ENCODE measurements at regions not wholly inside any gene's neighbourhood (a gene's known extent, or its start where the extent isn't known, plus 50 kb on each side); places are given as distances from the start of the nearest gene placed in this dataset.
"Not testable (repeated sequence)": the region's sequence is repeated elsewhere in the genome, so short reads cannot be mapped to it uniquely, and the experiment has no call there.

DNA sequence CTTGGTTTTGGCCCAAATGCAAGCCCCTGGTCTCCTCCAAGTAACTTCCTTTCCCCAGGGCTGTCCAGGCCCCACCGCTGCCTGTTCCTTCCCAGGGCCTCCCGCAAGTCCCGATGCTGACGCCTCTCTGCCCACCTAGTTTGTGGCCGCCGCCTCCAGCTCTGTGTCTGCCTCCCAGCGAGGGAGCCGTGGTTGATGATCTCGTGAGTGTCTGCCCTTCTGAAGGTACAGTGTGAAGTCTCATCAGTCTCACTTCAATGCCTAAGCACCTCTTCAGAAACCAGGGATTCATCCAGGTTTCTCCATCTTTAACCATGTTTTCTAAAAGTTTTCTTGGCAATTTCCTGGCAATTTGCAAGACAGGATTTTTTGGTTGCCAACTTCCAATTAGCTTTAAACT is 127.5 kb downstream of the TMEM121 start:
- H3K36me3 ChIP-seq (ENCODE audit: insufficient read depth, low read length); H2AFZ ChIP-seq (ENCODE audit: low read depth, low read length); H3K4me1 ChIP-seq (ENCODE audit: insufficient read depth, low read length); H3K4me3 ChIP-seq (ENCODE audit: low read length); H3K27me3 ChIP-seq (ENCODE audit: insufficient read depth, low read length); H3K9me3 ChIP-seq (ENCODE audit: low read length): not testable (repeated sequence)

DNA sequence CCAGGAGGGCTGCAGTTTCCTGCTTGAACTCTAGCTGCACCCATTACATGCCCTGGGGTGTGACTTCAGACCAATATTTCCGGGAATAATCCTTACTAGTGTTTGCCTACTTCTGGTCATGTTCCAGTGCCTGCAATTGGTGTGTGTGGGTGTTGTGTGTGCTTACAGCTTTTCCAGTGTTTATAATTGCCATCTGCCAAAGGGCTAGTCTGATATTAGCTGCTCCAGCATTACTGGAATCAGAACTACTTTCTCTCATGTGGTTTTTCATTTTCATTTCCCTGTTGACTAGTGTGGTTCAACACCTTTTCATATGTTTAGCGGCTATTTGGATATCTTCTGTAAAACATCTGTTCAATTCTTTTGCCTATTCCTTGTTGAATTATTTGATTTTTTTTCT is 132.9 kb downstream of the TMEM121 start:
- not testable (repeated sequence) for H3K36me3 ChIP-seq (ENCODE audit: insufficient read depth, low read length); H3K4me3 ChIP-seq (ENCODE audit: low read length); H3K4me1 ChIP-seq (ENCODE audit: insufficient read depth, low read length); H2AFZ ChIP-seq (ENCODE audit: low read depth, low read length); H3K27me3 ChIP-seq (ENCODE audit: insufficient read depth, low read length); H3K9me3 ChIP-seq (ENCODE audit: low read length)

DNA sequence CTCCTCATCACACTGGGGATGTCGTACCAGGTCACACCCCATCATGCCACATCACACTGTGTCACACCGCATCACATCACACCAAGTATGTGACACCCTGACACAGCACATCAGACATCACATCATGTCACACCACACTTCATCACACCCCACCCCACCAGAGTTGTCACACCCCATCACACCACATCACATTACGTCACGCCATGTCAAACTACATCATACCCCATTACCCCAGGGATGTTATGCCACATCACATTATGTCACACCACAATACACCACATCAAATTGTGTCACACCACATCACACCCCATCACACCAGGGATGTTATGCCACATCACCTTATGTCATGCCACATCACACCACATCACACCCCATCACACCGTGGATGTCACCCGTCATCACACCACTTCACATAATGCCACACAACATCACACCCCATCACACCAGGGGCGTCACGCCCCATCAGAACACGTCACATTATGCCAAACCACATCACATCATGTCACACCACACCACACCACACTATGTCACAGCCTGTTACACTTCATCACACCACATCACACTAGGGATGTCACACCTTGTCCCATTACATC is 133.6 kb downstream of the TMEM121 start:
- H3K4me3 ChIP-seq (ENCODE audit: low read length), result no peak overlapping the region

DNA sequence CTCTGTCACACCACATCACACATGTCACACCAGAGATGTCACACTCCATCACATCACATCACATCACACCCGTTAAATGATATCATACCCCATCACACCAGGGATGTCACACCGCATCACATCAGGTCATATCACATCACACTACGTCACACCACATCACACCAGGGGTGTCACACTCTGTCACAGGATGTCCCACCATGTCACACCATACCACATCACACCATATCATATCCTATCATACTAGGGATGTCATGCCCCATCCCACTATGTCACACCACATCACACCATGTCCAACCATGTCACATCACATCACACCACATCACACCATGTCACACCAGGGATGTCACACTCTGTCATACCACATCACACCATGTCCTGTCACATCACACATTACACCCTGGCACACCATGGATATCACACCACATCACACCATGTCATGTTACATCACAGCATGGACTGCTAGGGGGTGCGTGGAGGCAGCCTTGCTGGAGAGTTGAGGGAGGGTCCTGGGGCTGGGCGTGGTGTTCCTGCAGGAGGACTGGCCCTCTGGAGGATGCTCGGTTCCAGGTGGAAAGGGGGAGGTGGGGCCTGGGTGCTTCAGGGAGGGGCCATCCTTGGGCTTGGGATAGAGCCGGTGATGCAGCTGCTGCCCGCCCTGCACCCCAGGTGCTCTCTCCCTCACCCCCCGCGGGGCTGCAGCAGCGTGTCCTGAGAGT is 134.6 kb downstream of the TMEM121 start:
- H3K4me3 ChIP-seq (ENCODE audit: low read length), result no peak overlapping the region
- H3K27me3 ChIP-seq (ENCODE audit: insufficient read depth, low read length), result peaks cover 11% of the 10 kb centered on the region
- no peaks in the 10 kb centered on the region for H3K36me3 ChIP-seq (ENCODE audit: insufficient read depth, low read length)
- no peaks in the 10 kb centered on the region for H3K9me3 ChIP-seq (ENCODE audit: low read length)
- no peak overlapping the region for H2AFZ ChIP-seq (ENCODE audit: low read depth, low read length)
- H3K4me1 ChIP-seq (ENCODE audit: insufficient read depth, low read length), result no peaks in the 10 kb centered on the region

More for the DNA sequence above, 133.6 kb downstream of the TMEM121 start:
- no peaks in the 10 kb centered on the region for H3K9me3 ChIP-seq (ENCODE audit: low read length)
- no peaks in the 10 kb centered on the region for H3K36me3 ChIP-seq (ENCODE audit: insufficient read depth, low read length)
- H3K27me3 ChIP-seq (ENCODE audit: insufficient read depth, low read length), result peaks cover 4% of the 10 kb centered on the region
- no peak overlapping the region for H2AFZ ChIP-seq (ENCODE audit: low read depth, low read length)
- no peaks in the 10 kb centered on the region for H3K4me1 ChIP-seq (ENCODE audit: insufficient read depth, low read length)

DNA sequence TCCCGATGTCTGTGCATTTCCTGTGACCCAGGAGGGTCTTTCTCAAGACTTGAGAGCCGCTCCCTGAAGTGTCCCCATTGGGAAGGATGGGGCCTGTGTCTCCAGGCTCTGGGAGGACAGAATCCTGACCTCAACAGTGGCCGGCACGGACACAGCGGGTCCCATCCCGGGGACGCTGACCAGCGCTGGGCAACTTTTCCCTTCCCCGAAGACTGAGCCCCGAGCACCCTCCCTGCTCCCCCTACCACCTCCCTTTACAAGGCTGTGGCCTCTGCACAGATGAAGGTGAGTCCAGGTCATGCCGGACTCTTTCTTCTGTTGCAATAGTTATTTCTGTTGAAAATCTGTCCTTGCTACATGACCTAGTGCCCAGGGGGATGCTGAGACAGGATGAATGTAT is 135.7 kb downstream of the TMEM121 start:
- H2AFZ ChIP-seq (ENCODE audit: low read depth, low read length); H3K9me3 ChIP-seq (ENCODE audit: low read length); H3K4me3 ChIP-seq (ENCODE audit: low read length); H3K36me3 ChIP-seq (ENCODE audit: insufficient read depth, low read length); H3K4me1 ChIP-seq (ENCODE audit: insufficient read depth, low read length): not testable (repeated sequence)
- H3K27me3 ChIP-seq (ENCODE audit: insufficient read depth, low read length), result peaks cover 11% of the 10 kb centered on the region

DNA sequence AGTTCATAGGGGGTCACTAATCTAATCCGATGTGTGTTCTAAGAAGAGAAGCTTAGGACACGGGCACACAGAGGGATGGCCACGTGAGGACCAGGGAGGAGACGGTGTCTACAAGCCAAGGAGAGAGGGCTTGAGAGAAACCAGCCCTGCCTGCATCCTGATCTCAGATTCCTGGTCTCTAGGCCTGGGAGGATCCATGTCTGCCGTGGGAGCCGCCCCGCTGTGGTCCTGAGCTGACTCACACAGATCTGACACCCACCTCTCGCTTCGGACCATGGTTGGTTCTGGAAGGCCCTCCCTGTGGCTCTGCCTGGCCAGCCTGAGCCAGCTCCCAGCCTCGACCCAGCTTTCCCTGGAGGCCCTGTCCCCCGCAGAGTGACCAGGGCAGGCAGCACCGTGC is 136.2 kb downstream of the TMEM121 start:
- H3K27me3 ChIP-seq (ENCODE audit: insufficient read depth, low read length), result peaks cover 15% of the 10 kb centered on the region
- not testable (repeated sequence) for H3K4me3 ChIP-seq (ENCODE audit: low read length); H3K4me1 ChIP-seq (ENCODE audit: insufficient read depth, low read length); H2AFZ ChIP-seq (ENCODE audit: low read depth, low read length); H3K36me3 ChIP-seq (ENCODE audit: insufficient read depth, low read length); H3K9me3 ChIP-seq (ENCODE audit: low read length)

DNA sequence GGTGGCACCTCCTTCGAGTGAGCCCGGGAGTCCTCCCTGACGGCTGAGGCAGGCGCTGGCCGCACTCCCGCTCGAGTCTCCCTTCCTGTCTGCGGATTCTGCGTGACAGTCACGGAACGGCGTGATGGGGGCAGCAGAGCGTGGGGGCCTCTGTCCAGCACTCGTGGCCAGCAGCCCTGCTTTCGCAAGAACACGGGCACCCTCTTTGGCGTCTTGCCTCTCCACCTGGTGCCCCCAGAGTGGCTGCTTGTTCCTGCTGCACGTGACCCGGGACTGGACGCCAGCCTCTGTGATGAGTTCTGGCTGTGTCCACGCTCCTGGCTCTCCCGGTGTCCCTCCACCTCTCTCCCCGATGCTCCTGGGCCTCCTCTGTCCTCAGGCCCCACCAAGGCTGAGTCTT is 136.9 kb downstream of the TMEM121 start:
- not testable (repeated sequence) for H2AFZ ChIP-seq (ENCODE audit: low read depth, low read length); H3K4me1 ChIP-seq (ENCODE audit: insufficient read depth, low read length); H3K36me3 ChIP-seq (ENCODE audit: insufficient read depth, low read length); H3K9me3 ChIP-seq (ENCODE audit: low read length); H3K4me3 ChIP-seq (ENCODE audit: low read length)
- peaks cover 16% of the 10 kb centered on the region for H3K27me3 ChIP-seq (ENCODE audit: insufficient read depth, low read length)

DNA sequence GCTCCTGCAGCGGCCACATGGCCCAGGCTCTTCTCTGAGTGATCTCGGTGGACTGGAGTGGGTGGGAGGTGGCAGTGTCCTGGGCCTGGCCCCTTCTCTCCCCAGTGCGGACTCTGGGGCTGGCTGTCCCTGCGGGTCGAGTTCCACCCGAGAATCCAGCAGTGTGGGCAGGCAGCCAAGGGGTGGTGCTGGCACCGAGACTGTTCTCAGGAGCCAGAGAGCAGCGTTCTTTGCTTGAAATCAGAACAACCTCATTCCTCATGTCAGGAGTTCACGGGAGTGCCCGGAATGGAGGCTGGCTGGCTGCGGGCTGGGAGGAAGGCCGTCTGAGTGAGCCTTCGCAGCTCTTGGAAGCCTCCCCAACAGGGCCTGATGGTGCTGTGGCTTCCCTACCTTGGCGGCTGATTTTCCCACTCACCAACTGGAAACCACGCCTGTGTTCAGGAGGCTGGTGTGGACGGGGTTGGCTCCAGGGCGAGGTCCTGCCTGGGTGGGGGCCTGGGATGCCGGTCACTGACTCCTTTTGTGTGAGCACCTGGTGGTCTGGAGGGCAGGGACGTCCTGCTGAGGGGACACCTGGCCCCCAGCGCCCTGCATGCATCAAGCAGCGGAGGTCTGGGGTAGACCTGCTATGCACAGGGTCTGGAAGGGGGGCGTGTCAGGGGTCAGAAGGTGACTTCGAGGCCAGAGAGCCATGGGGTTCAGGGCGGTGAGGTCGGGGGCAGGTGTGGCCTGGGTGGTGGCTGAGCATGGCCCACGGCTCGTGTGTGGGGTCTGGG is 137.6 kb downstream of the TMEM121 start:
- H3K4me3 ChIP-seq (ENCODE audit: low read length); H3K9me3 ChIP-seq (ENCODE audit: low read length); H2AFZ ChIP-seq (ENCODE audit: low read depth, low read length); H3K36me3 ChIP-seq (ENCODE audit: insufficient read depth, low read length); H3K4me1 ChIP-seq (ENCODE audit: insufficient read depth, low read length): not testable (repeated sequence)
- H3K27me3 ChIP-seq (ENCODE audit: insufficient read depth, low read length), result peaks cover 16% of the 10 kb centered on the region

DNA sequence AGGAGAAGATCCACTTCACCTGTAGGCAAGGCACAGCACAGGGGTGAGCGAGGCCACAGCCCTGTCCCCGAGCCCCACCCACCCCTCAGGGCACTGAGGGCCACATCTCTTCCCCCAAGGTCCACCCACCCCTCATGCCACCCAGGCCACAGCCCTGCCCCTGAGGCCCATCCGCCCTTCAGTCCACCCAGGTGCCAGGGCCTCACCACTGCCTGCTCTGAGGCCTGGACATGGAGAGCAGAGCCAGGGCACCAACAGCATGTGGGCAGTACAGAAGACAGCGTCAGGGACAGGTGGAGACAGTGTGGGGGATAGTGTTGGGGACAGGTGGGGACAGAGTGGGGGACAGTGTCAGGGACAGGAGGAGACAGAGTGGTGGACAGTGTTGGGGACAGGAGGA is 138.3 kb downstream of the TMEM121 start:
- no peak overlapping the region for H2AFZ ChIP-seq (ENCODE audit: low read depth, low read length)
- H3K27me3 ChIP-seq (ENCODE audit: insufficient read depth, low read length), result peaks cover 16% of the 10 kb centered on the region
- no peaks in the 10 kb centered on the region for H3K36me3 ChIP-seq (ENCODE audit: insufficient read depth, low read length)
- no peak overlapping the region for H3K4me3 ChIP-seq (ENCODE audit: low read length)
- H3K4me1 ChIP-seq (ENCODE audit: insufficient read depth, low read length), result no peaks in the 10 kb centered on the region
- H3K9me3 ChIP-seq (ENCODE audit: low read length), result no peaks in the 10 kb centered on the region

DNA sequence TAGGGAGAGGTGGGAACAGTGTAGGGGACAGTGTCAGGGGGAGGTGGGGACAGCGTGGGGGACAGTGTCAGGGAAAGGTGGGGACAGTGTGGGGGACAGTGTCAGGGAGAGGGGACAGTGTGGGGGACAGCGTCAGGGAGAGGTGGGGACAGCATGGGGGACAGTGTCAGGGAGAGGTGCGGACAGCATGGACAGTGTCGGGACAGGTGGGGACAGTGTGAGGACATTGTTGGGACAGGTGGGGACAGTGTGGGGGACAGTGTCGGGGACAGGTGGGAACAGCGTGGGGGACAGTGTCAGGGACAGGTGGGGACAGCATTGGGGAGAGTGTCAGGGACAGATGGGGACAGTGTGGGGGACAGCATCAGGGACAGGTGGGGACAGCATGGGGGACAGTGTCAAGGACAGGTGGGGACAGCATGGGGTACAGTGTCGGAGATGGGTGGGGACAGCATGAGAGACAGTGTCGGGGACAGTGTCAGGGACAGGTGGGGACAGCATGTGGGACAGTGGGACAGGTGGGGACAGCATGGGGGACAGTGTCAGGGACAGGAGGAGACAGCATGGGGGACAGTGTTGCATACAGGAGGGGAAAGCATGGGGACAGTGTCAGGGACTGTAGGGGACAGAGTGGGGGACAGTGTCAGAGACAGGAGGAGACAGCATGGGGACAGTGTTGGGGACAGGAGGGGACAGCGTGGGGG is 139.0 kb downstream of the TMEM121 start:
- H3K4me1 ChIP-seq (ENCODE audit: insufficient read depth, low read length), result no peaks in the 10 kb centered on the region
- no peaks in the 10 kb centered on the region for H3K9me3 ChIP-seq (ENCODE audit: low read length)
- peaks cover 16% of the 10 kb centered on the region for H3K27me3 ChIP-seq (ENCODE audit: insufficient read depth, low read length)
- H3K4me3 ChIP-seq (ENCODE audit: low read length), result no peak overlapping the region
- no peak overlapping the region for H2AFZ ChIP-seq (ENCODE audit: low read depth, low read length)
- H3K36me3 ChIP-seq (ENCODE audit: insufficient read depth, low read length), result no peaks in the 10 kb centered on the region

DNA sequence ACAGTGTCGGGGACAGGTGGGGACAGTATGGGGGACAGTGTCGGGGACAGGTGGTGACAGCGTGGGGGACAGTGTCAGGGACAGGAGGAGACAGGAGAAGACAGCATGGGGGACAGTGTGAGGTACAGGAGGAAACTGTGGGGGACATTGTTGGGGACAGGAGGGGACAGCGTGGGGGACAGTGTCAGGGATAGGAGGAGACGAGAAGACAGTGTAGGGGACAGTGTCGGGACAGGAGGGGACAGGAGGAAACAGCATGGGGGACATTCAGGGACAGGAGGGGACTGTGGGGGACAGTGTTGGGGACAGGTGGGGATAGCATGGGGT is 139.5 kb downstream of the TMEM121 start:
- Histone ChIP-seq H2AFZ (ENCODE audit: low read depth, low read length) (no peak overlapping the region), H3K36me3 (ENCODE audit: insufficient read depth, low read length) (no peaks in the 10 kb centered on the region), H3K9me3 (ENCODE audit: low read length) (no peaks in the 10 kb centered on the region), H3K27me3 (ENCODE audit: insufficient read depth, low read length) (peaks cover 16% of the 10 kb centered on the region), H3K4me3 (ENCODE audit: low read length) (no peak overlapping the region), H3K4me1 (ENCODE audit: insufficient read depth, low read length) (no peaks in the 10 kb centered on the region)

DNA sequence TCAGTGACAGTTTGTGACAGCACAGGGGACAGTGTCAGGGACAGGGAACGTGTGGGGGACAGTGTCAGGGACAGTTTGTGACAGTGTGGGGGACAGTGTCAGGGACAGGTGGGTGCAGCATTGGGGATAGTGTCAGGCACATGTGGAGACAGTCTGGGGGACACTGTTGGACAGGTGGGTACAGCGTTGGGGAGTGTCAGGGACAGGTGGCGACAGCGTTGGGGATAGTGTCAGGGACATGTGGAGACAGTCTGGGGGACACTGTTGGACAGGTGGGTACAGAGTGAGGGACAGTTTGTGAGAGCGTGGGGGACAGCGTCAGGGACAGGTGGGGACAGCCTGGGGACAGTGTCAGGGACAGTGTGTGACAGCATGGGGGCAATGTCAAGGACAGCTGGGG is 140.0 kb downstream of the TMEM121 start:
- H3K4me1 ChIP-seq (ENCODE audit: insufficient read depth, low read length), result no peaks in the 10 kb centered on the region
- H3K9me3 ChIP-seq (ENCODE audit: low read length), result no peaks in the 10 kb centered on the region
- H2AFZ ChIP-seq (ENCODE audit: low read depth, low read length), result no peak overlapping the region
- peaks cover 16% of the 10 kb centered on the region for H3K27me3 ChIP-seq (ENCODE audit: insufficient read depth, low read length)
- no peaks in the 10 kb centered on the region for H3K36me3 ChIP-seq (ENCODE audit: insufficient read depth, low read length)
- no peak overlapping the region for H3K4me3 ChIP-seq (ENCODE audit: low read length)

DNA sequence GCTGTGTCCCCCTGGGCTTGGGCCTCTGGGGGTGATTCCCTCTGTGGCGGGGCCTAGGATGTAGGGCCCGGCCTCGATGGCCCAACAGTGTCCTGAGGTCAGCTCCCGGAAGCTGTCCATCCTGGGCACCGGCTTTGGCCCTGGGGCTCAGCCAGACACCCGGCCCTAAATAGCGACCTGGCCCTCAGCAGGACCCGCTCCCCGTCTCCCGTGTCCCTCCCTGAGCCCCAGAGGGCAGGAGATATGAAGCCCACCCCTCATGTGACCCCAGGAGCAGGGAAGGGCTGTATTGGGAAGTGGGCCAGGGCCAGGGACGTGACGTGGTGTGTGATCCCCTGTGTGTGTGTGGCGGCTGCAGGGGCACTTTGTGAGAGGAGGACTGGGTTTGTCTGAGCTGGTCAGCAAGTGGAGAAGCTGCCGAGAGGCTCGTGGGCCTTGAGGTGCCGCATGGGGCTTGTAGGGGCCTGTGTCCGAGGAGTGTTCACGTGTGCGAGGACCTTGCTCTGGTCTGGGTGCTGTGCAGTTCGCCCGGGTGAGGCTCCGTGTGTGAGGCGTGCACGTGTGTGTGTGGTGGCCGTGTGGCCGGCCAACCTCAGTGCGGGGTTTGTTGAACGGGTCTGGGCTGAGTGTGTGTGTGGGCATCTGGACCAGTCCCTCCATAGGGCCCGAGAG is 140.7 kb downstream of the TMEM121 start:
- H3K4me1 ChIP-seq (ENCODE audit: insufficient read depth, low read length); H3K9me3 ChIP-seq (ENCODE audit: low read length); H3K4me3 ChIP-seq (ENCODE audit: low read length); H3K36me3 ChIP-seq (ENCODE audit: insufficient read depth, low read length); H2AFZ ChIP-seq (ENCODE audit: low read depth, low read length): not testable (repeated sequence)
- peaks cover 16% of the 10 kb centered on the region for H3K27me3 ChIP-seq (ENCODE audit: insufficient read depth, low read length)

Measured in neuron (in vitro differentiated cells).